ENCODE measurements at regions not wholly inside any gene's neighbourhood (a gene's known extent, or its start where the extent isn't known, plus 50 kb on each side); places are given as distances from the start of the nearest gene placed in this dataset.
"Not testable (repeated sequence)": the region's sequence is repeated elsewhere in the genome, so short reads cannot be mapped to it uniquely, and the experiment has no call there.

- TF ChIP-seq, protein P1, sequence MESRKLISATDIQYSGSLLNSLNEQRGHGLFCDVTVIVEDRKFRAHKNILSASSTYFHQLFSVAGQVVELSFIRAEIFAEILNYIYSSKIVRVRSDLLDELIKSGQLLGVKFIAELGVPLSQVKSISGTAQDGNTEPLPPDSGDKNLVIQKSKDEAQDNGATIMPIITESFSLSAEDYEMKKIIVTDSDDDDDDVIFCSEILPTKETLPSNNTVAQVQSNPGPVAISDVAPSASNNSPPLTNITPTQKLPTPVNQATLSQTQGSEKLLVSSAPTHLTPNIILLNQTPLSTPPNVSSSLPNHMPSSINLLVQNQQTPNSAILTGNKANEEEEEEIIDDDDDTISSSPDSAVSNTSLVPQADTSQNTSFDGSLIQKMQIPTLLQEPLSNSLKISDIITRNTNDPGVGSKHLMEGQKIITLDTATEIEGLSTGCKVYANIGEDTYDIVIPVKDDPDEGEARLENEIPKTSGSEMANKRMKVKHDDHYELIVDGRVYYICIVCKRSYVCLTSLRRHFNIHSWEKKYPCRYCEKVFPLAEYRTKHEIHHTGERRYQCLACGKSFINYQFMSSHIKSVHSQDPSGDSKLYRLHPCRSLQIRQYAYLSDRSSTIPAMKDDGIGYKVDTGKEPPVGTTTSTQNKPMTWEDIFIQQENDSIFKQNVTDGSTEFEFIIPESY (IDR thresholded peaks at IDR 0.05; ENCODE audit: borderline replicate concordance, low read depth): no peak
Measured at GRCh38 chr11:90585491-90585890, 362.6 kb upstream of the CHORDC1 start (continued).

- H3F3A ChIP-seq (replicated peaks; ENCODE audit: insufficient read depth); H3K79me2 ChIP-seq (ENCODE audit: insufficient read depth); H2AFZ ChIP-seq (ENCODE audit: low read depth); H4K20me1 ChIP-seq (ENCODE audit: insufficient read depth); H3K4me3 ChIP-seq (ENCODE audit: low read depth in 2 of 2, low read length in 1 of 2); H3K9me2 ChIP-seq; H3K27ac ChIP-seq (ENCODE audit: low read depth in 2 of 2, low read length in 1 of 2); DNase-seq; CTCF ChIA-PET; H3K27me3 ChIP-seq (ENCODE audit: insufficient read depth); POLR2A ChIA-PET; H3K9ac ChIP-seq; H3K9me3 ChIP-seq; H3K4me2 ChIP-seq; H3K36me3 ChIP-seq (replicated peaks in 1 of 2; ENCODE audit: control insufficient read depth in 1 of 2, insufficient read depth in 2 of 2, low read length in 1 of 2); H3K4me1 ChIP-seq (ENCODE audit: control insufficient read depth in 1 of 2, insufficient read depth in 2 of 2, low read depth in 1 of 2, low read length in 1 of 2): not testable (repeated sequence)
- 0% methylated on average over 2 of the region's 7 CpGs for WGBS (ENCODE audit: low lambda C conversion rate)
Measured at GRCh38 chr11:90582999-90583398, 360.1 kb upstream of the CHORDC1 start.

- no peaks in the 10 kb centered on the region for H4K20me1 ChIP-seq (ENCODE audit: insufficient read depth)
- no peaks in the 10 kb centered on the region for H3K9me2 ChIP-seq
- no peak overlapping the region for H3K4me2 ChIP-seq
- H3K36me3 ChIP-seq (replicated peaks in 1 of 2; ENCODE audit: control insufficient read depth in 1 of 2, insufficient read depth in 2 of 2, low read length in 1 of 2): no peaks in the 10 kb centered on the region
- no peak overlapping the region for H3K27ac ChIP-seq (ENCODE audit: low read depth in 2 of 2, low read length in 1 of 2)
- WGBS (ENCODE audit: low lambda C conversion rate): 40% methylated on average over 1 of the region's 1 CpG
- no peaks in the 10 kb centered on the region for H3K79me2 ChIP-seq (ENCODE audit: insufficient read depth)
- CTCF ChIA-PET: no interaction called here
- no peak for DNase-seq
- H3K4me3 ChIP-seq (ENCODE audit: low read depth in 2 of 2, low read length in 1 of 2): no peak overlapping the region
- no peaks in the 10 kb centered on the region for H3K27me3 ChIP-seq (ENCODE audit: insufficient read depth)
- no peaks in the 10 kb centered on the region for H3K4me1 ChIP-seq (ENCODE audit: control insufficient read depth in 1 of 2, insufficient read depth in 2 of 2, low read depth in 1 of 2, low read length in 1 of 2)
- no peak overlapping the region for H2AFZ ChIP-seq (ENCODE audit: low read depth)
- no peaks in the 10 kb centered on the region for H3K9me3 ChIP-seq
- H3K9ac ChIP-seq: no peak overlapping the region
- TF ChIP-seq JUND (IDR thresholded peaks at IDR 0.05): no peak
- no peak for TF ChIP-seq POLR2AphosphoS5 (IDR thresholded peaks at IDR 0.05; ENCODE audit: low read depth, low read length)
- no peak for TF ChIP-seq FOSL2 (IDR thresholded peaks at IDR 0.05; ENCODE audit: borderline replicate concordance, low read depth)
- no peak for TF ChIP-seq IRF3 (IDR thresholded peaks at IDR 0.05; ENCODE audit: low read depth, low read length)
- TF ChIP-seq MEF2A (IDR thresholded peaks at IDR 0.05; ENCODE audit: borderline replicate concordance, low read depth): no peak
- TF ChIP-seq SMC3 (IDR thresholded peaks at IDR 0.05; ENCODE audit: low read depth, low read length): no peak
- TF ChIP-seq NFIC (IDR thresholded peaks at IDR 0.05; ENCODE audit: borderline replicate concordance): no peak
- TF ChIP-seq FOXJ3 (CRISPR knock-in tag; IDR thresholded peaks at IDR 0.05): no peak
- no peak for TF ChIP-seq ELF1 (IDR thresholded peaks at IDR 0.05)
- no peak for TF ChIP-seq GABPA (IDR thresholded peaks at IDR 0.05; ENCODE audit: low read depth)
- TF ChIP-seq EP300 (IDR thresholded peaks at IDR 0.05; ENCODE audit: borderline replicate concordance in 1 of 2, low read depth in 1 of 2, low read length in 1 of 2): no peak
- TF ChIP-seq FOXM1 (IDR thresholded peaks at IDR 0.05; ENCODE audit: low read depth): no peak
- no peak for TF ChIP-seq RXRA (IDR thresholded peaks at IDR 0.05; ENCODE audit: borderline replicate concordance, low read depth)
- TF ChIP-seq RCOR1 (IDR thresholded peaks at IDR 0.05; ENCODE audit: low read length): no peak
- no peak for TF ChIP-seq TAF1 (IDR thresholded peaks at IDR 0.05; ENCODE audit: borderline replicate concordance, low read depth, low read length)
- TF ChIP-seq GATA2 (CRISPR knock-in tag; IDR thresholded peaks at IDR 0.05): no peak
- no peak for TF ChIP-seq NRF1 (IDR thresholded peaks at IDR 0.05; ENCODE audit: low read depth, low read length)
- TF ChIP-seq, protein P2, sequence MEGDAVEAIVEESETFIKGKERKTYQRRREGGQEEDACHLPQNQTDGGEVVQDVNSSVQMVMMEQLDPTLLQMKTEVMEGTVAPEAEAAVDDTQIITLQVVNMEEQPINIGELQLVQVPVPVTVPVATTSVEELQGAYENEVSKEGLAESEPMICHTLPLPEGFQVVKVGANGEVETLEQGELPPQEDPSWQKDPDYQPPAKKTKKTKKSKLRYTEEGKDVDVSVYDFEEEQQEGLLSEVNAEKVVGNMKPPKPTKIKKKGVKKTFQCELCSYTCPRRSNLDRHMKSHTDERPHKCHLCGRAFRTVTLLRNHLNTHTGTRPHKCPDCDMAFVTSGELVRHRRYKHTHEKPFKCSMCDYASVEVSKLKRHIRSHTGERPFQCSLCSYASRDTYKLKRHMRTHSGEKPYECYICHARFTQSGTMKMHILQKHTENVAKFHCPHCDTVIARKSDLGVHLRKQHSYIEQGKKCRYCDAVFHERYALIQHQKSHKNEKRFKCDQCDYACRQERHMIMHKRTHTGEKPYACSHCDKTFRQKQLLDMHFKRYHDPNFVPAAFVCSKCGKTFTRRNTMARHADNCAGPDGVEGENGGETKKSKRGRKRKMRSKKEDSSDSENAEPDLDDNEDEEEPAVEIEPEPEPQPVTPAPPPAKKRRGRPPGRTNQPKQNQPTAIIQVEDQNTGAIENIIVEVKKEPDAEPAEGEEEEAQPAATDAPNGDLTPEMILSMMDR (IDR thresholded peaks at IDR 0.05): no peak
- no peak for TF ChIP-seq MAX (IDR thresholded peaks at IDR 0.05; ENCODE audit: low read depth)
- POLR2A ChIA-PET: no interaction called here
- no peaks in the 10 kb centered on the region for H3F3A ChIP-seq (replicated peaks; ENCODE audit: insufficient read depth)
Measured at GRCh38 chr11:90564531-90564930, 341.7 kb upstream of the CHORDC1 start.

Measured in SK-N-SH (cell line).